DMS79 (cell line): ENCODE measurements at regions not wholly inside any gene's neighbourhood (a gene's known extent, or its start where the extent isn't known, plus 50 kb on each side); places are given as distances from the start of the nearest gene placed in this dataset.

Source experiments
- DNase-seq: peaks from one replicate; lab custom pipeline; 2025; lab: John Stamatoyannopoulos, UW

DNA sequence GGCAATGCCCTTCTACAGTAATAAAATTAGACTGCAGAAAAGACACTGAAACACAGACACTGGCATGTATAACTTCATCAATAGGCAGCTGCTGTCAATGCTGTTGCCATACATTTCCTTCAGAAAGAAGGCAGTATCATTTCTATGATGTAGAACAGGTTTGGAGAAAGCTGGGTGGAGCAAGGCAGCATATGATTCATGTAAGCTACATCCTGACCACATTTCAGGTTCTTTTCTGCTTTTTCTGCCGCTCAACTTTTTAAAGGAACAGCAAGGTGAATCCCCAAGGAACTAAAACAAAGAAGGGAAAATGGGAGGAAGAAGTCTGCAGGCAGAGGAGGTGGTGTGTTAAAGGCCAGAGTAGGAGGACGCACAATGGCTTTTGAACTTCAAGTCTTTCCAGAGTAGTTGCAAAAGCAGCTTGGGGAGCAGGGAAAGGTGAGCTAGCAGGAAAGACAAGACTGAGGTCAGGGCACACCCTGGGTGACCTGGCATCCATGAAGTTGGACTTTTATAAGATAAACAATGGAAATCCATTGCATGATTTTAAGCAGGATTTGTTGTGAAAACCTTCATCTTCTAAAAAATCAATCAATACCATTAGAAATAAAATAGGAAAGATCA is 142.1 kb downstream of the MED10 start:
- DNase-seq = no peak

GRCh38 chr5:6235726-6236125 is 142.6 kb downstream of the MED10 start:
- no peak for DNase-seq

- DNase-seq = no peak
Measured at GRCh38 chr5:6228257-6229250, 149.8 kb downstream of the MED10 start.

DNA sequence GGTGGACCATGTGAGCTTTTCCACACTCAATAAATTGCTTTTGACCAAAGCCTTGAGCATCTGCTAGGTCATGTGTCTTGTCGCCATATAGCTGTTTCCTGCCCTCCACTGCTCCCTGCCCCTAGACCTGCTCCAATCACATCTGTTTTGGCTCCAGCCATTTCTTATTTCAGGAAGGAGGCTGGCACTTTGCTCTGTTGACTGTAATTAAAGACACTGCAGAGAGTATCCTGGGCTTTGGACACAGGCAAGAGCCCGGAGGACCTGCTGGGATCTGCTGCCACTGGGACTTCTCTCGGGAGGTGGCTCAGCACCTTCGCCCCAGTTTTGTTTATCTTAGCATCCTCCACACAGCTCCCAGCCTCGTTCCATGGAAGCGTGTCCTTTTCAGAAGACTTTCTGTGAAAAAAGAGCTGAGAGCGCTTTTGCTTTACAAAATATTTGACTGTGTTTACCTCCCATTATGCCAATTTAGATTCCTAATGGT is 153.2 kb downstream of the MED10 start:
- no peak for DNase-seq

DNA sequence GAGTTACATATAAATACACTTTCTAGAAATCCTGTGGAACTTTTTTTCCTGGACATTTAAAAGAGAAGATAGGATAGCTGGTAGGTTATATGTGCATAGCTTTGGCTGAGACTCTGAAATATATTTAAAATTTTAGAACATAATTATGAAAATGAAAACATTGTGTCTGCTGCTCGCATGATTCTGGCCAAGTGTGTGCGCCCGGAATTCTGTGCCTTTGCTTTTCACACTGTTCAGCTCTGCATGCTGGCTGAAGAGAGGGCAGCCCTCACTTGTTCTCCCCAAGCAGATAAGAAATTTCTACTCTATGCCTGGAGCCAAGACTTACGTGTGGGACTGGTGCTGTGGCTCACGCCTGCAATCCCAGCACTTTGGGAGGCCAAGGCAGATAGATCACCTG is 153.9 kb downstream of the MED10 start:
- DNase-seq = no peak

DNA sequence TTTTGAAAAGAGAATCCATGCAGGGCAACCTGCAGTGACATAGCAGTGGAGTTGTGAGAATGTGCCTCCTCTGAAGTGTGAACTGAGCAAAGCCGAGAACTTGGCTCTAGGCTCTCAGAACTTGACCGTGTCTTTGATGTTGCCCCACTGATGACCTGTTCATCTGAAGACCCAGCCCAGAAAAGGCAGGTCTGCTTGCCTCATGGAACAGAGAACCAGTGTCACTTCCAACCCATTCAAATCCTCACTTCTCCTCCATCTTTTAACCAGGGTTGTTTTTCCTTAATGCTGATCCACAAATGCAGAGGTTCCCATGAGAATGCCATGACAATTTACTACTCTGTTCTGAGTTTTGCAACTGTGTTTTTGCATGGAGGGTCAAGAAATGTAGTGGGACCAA is 155.4 kb downstream of the MED10 start:
- no peak for DNase-seq

DNA sequence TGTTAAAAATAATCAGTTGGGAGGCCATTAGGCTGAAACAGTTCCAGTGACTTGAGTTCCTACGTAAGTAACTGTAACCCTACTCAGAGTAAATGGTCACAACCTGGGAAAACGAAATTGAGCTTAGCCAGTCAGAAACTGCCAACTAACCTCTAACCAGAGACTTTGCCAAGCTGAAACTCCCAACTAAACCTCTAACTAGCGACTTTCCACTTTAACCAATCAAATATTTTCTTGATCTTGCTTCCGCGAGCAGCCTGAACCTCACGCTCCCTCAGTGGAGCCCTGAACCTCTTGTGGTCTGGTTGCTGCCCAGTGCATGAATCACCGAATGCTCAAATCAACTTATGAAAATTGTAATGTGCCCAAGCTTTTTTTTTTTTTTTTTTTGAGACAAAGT is 156.2 kb downstream of the MED10 start:
- no peak for DNase-seq

DNA sequence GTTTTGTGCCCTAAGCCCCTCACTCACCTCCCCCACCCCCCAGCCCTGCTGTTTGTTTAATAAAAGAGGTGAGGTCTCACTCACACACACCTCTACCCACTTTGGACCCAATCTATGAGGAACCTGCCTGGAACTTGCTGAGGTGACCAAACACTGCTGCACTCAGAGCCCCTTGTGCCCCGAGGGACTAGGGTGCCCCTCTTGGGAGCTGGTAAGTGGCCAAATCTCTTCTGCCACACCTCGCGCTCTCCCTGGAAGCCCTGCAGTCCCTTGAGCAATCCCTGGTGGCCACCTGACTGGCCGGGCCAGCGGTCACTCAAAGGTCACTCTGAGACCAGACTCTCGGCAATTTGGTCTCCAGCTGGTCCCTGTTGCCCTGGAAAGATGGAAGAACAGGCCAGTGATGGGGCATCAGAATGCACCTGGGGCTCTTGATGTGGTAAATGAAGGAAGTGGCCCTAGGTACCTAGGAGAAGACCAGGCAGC is 157.2 kb downstream of the MED10 start:
- DNase-seq = no peak

DNA sequence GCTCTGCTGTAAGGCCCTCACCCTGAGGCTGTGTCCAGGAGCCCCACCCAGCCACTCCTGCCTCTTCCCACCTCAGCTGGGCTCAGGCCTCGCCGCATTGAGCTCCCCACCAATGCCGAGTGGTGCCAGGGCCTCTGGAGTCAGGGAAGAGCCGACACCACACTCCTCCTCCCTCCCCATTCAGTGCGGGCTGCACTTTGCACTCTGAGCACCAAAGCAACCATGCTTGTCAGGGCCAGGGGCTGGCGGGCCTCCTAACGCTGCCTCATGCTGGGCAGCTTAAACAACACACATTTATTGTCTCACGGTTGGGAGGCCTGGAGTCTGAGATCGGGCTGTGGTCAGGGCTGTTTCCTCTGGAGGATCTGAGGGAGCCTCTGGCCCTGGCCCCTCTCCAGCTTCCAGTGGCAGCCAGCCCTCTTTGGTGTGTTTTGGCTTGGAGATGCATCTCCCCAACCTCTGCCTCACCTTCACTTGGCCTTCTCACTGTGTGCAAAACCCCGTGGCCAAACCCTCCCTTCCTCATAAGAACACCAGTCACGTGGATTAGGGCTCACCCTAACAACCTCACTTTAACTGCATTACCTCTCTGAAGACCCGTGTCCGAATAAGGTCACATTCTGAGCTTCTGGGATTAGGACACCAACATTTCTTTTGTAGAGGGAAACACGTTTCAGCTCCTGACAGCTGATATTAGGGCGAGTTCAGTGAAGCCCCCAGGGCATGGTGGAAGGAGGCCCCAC is 157.8 kb downstream of the MED10 start:
- DNase-seq = no peak

DNA sequence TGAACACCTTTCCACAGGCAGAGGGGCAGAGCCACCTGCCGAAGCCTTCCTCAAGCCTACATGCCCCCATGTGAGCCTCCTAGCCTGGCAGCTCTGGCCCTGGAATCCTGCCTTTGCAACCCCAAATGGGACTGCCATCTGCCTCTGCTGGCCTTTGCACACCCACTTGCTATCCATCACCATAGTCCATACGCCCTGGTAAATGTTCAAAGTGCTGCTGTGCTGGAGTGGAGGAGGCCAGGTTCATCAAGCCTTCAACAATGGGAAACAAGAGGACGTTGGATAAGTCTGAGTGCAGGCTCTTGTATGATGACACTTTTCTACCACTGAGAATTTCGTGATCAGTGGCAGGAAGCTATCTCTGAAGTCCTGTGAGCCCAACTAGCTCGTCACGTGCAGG is 159.8 kb downstream of the MED10 start:
- no peak for DNase-seq

DNA sequence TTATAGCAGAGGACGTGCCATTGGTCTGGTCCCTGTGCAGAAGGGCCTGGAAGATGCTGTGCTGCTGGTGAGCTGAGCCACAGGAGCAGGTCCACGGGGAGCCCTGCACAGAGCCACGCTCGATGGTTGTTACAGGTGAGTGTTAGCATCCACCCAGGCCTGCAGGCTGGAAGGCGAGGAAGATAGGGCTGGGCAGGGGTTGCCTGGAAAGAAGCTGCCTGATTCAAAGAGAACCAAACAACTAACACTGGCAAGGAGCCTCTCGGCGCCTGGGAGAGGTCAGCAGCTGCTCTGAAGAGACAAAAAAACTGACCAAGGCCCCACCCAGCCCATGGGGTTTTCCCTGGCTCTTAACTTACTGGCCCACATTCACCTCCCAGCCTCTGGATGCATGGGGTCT is 160.2 kb downstream of the MED10 start:
- DNase-seq = no peak

- no peak for DNase-seq
Measured at GRCh38 chr5:6216471-6217075, 161.8 kb downstream of the MED10 start.

DNA sequence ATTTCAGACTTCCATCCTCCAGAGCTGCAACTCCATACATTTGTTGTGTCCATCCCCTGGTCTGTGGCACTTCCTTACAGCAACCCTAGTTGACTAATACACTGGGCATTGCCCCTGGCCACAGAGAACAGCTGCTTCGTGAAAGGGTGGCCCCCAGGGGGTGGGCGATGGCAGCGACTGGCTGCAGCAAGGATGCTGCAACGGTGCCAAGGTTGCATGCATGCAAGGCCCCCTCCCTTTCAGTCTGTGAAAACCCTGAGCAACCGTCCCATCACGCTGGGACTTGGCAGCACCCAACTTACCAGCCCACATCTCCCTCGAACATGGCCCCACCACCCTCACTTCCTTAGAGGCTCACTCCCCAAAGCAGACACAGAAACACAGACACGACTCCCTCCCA is 162.5 kb downstream of the MED10 start:
- no peak for DNase-seq

DNA sequence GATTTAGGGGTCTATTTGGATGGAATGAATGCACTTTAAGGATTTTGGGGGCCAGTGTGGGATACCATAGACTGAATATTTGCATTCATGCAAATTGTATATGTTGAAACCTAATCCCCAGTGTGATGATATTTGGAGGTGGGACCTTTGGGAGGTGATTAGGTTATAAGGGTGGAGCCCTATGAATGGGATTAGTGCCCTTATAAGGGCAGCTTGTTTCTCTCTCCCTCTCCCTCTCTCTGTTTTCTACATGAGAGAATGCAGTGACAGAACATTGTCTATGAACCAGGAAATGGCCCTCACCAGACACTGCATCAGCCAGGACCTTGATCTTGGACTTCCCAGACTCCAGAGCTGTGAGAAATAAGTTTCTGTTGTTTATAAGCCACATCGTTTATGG is 166.1 kb downstream of the MED10 start:
- DNase-seq = no peak

GRCh38 chr5:6206501-6206900 is 171.8 kb downstream of the MED10 start:
- no peak for DNase-seq

DNA sequence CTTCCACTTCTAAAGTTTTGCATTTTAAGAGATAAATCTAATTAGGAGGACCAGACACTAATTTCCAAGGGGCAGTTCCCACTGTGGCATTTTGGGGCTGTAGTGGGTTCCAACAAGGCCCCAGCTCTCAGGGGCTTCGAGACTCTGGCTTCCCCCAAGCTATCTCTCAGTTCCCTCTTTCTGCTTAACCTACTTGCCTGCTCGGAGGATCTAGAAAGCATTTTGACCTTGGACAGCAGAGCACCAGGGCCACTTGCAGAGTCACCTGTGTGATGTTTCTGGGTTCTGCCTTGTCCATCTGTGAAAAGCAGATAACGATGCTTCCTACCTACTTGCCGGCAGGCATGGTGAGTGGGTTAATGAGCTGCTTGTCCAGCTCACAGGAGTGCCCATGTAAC is 175.4 kb downstream of the MED10 start:
- DNase-seq = no peak

GRCh38 chr5:6202149-6202967 is 176.0 kb downstream of the MED10 start:
- DNase-seq = no peak

GRCh38 chr5:6201631-6202030 is 176.7 kb downstream of the MED10 start:
- DNase-seq = no peak

DNA sequence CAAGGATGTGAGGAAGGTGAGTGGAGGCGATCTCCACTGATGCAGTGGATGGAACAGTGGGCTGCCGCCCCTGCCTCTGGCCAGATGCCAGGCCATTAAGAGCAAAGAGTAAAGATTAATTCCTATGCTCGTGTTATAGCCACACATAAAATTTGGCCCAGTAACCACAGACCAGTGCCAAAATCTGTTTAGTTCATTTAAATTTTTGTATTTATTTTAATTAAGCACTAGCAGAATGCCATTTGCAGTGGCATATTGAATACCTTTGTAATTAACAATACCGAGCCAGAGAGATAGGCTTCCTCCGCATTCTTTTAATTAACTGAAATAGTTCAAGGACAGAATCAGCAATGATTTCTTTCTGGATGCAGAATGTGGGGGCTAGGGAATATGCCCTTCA is 179.8 kb downstream of the MED10 start:
- no peak for DNase-seq

GRCh38 chr5:6197427-6197826 is 180.9 kb downstream of the MED10 start:
- no peak for DNase-seq

- DNase-seq = no peak
Measured at GRCh38 chr5:6195711-6196358, 182.5 kb downstream of the MED10 start.
